ENCODE measurements at regions not wholly inside any gene's neighbourhood (a gene's known extent, or its start where the extent isn't known, plus 50 kb on each side); places are given as distances from the start of the nearest gene placed in this dataset.

DNA sequence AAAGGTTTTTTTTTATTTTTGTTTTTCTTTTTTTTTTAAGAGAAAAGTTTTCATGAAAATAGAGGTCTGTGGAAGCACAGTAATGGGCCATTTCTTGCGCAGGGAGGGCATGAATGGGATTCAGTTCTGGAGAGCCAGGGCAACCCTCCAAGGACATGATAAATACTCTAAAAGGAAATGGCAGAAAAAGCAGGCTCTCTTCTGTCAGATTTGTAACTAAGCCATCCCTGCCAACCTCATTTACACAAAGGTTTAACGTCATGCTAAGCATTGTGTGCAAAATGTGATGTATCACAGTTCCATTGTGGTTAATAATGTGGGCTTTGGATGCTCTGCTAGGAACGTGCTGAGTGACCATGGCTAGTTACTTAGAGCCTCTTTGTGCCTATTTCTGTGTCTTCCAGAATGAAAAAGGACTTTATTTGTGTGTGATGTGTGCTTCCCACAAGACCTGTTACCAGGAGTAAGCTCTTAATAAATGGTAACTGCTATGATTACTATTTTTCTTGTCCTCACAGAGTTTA, 1095.9 kb upstream of the SORCS1 start:
- H3K36me3 ChIP-seq (ENCODE audit: insufficient read depth), result no peaks in the 10 kb centered on the region
- H2AFZ ChIP-seq, result no peak overlapping the region
- ATAC-seq (no peak), DNase-seq (ENCODE audit: low spot score) (no peak)
- no peaks in the 10 kb centered on the region for H3K27me3 Mint-ChIP-seq (ENCODE audit: insufficient read depth, low read depth, poor library complexity)
- H3K27me3 ChIP-seq (ENCODE audit: insufficient read depth), result no peaks in the 10 kb centered on the region
- H3K4me1 ChIP-seq (ENCODE audit: insufficient read depth), result no peaks in the 10 kb centered on the region
- no peaks in the 10 kb centered on the region for H3K36me3 Mint-ChIP-seq (ENCODE audit: low read depth)
- TF ChIP-seq ZNF114 (CRISPR knock-in tag; IDR thresholded peaks at IDR 0.05) (no peak), EZH2 (IDR thresholded peaks at IDR 0.05; ENCODE audit: low read depth, unreplicated experiment) (no peak), NANOG (IDR thresholded peaks at IDR 0.05; ENCODE audit: borderline replicate concordance) (no peak), JUNB (IDR thresholded peaks at IDR 0.05; ENCODE audit: unreplicated experiment) (no peak), EZH2phosphoT487 (IDR thresholded peaks at IDR 0.05; ENCODE audit: unreplicated experiment) (no peak), CREB1 (CRISPR knock-in tag; IDR thresholded peaks at IDR 0.05; ENCODE audit: low read depth) (no peak), ZNF331 (CRISPR knock-in tag; IDR thresholded peaks at IDR 0.05; ENCODE audit: low read depth) (no peak), POLR2AphosphoS5 (IDR thresholded peaks at IDR 0.05; ENCODE audit: low read depth) (no peak), STAT1 (IDR thresholded peaks at IDR 0.05; ENCODE audit: unreplicated experiment) (no peak)
- TF ChIP-seq, protein P1, sequence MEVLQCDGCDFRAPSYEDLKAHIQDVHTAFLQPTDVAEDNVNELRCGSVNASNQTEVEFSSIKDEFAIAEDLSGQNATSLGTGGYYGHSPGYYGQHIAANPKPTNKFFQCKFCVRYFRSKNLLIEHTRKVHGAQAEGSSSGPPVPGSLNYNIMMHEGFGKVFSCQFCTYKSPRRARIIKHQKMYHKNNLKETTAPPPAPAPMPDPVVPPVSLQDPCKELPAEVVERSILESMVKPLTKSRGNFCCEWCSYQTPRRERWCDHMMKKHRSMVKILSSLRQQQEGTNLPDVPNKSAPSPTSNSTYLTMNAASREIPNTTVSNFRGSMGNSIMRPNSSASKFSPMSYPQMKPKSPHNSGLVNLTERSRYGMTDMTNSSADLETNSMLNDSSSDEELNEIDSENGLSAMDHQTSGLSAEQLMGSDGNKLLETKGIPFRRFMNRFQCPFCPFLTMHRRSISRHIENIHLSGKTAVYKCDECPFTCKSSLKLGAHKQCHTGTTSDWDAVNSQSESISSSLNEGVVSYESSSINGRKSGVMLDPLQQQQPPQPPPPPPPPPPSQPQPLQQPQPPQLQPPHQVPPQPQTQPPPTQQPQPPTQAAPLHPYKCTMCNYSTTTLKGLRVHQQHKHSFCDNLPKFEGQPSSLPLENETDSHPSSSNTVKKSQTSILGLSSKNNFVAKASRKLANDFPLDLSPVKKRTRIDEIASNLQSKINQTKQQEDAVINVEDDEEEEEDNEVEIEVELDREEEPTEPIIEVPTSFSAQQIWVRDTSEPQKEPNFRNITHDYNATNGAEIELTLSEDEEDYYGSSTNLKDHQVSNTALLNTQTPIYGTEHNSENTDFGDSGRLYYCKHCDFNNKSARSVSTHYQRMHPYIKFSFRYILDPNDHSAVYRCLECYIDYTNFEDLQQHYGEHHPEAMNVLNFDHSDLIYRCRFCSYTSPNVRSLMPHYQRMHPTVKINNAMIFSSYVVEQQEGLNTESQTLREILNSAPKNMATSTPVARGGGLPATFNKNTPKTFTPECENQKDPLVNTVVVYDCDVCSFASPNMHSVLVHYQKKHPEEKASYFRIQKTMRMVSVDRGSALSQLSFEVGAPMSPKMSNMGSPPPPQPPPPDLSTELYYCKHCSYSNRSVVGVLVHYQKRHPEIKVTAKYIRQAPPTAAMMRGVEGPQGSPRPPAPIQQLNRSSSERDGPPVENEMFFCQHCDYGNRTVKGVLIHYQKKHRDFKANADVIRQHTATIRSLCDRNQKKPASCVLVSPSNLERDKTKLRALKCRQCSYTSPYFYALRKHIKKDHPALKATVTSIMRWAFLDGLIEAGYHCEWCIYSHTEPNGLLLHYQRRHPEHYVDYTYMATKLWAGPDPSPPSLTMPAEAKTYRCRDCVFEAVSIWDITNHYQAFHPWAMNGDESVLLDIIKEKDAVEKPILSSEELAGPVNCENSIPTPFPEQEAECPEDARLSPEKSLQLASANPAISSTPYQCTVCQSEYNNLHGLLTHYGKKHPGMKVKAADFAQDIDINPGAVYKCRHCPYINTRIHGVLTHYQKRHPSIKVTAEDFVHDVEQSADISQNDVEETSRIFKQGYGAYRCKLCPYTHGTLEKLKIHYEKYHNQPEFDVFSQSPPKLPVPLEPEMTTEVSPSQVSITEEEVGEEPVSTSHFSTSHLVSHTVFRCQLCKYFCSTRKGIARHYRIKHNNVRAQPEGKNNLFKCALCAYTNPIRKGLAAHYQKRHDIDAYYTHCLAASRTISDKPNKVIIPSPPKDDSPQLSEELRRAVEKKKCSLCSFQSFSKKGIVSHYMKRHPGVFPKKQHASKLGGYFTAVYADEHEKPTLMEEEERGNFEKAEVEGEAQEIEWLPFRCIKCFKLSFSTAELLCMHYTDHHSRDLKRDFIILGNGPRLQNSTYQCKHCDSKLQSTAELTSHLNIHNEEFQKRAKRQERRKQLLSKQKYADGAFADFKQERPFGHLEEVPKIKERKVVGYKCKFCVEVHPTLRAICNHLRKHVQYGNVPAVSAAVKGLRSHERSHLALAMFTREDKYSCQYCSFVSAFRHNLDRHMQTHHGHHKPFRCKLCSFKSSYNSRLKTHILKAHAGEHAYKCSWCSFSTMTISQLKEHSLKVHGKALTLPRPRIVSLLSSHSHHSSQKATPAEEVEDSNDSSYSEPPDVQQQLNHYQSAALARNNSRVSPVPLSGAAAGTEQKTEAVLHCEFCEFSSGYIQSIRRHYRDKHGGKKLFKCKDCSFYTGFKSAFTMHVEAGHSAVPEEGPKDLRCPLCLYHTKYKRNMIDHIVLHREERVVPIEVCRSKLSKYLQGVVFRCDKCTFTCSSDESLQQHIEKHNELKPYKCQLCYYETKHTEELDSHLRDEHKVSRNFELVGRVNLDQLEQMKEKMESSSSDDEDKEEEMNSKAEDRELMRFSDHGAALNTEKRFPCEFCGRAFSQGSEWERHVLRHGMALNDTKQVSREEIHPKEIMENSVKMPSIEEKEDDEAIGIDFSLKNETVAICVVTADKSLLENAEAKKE (CRISPR knock-in tag; IDR thresholded peaks at IDR 0.05), result no peak
- TF ChIP-seq, protein P2, sequence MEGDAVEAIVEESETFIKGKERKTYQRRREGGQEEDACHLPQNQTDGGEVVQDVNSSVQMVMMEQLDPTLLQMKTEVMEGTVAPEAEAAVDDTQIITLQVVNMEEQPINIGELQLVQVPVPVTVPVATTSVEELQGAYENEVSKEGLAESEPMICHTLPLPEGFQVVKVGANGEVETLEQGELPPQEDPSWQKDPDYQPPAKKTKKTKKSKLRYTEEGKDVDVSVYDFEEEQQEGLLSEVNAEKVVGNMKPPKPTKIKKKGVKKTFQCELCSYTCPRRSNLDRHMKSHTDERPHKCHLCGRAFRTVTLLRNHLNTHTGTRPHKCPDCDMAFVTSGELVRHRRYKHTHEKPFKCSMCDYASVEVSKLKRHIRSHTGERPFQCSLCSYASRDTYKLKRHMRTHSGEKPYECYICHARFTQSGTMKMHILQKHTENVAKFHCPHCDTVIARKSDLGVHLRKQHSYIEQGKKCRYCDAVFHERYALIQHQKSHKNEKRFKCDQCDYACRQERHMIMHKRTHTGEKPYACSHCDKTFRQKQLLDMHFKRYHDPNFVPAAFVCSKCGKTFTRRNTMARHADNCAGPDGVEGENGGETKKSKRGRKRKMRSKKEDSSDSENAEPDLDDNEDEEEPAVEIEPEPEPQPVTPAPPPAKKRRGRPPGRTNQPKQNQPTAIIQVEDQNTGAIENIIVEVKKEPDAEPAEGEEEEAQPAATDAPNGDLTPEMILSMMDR (conservative IDR thresholded peaks at IDR 0.05; ENCODE audit: low read depth in 2 of 2), result no peak
- TF ChIP-seq, protein P3, sequence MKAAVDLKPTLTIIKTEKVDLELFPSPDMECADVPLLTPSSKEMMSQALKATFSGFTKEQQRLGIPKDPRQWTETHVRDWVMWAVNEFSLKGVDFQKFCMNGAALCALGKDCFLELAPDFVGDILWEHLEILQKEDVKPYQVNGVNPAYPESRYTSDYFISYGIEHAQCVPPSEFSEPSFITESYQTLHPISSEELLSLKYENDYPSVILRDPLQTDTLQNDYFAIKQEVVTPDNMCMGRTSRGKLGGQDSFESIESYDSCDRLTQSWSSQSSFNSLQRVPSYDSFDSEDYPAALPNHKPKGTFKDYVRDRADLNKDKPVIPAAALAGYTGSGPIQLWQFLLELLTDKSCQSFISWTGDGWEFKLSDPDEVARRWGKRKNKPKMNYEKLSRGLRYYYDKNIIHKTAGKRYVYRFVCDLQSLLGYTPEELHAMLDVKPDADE (IDR thresholded peaks at IDR 0.05), result no peak
- TF ChIP-seq, protein P4, sequence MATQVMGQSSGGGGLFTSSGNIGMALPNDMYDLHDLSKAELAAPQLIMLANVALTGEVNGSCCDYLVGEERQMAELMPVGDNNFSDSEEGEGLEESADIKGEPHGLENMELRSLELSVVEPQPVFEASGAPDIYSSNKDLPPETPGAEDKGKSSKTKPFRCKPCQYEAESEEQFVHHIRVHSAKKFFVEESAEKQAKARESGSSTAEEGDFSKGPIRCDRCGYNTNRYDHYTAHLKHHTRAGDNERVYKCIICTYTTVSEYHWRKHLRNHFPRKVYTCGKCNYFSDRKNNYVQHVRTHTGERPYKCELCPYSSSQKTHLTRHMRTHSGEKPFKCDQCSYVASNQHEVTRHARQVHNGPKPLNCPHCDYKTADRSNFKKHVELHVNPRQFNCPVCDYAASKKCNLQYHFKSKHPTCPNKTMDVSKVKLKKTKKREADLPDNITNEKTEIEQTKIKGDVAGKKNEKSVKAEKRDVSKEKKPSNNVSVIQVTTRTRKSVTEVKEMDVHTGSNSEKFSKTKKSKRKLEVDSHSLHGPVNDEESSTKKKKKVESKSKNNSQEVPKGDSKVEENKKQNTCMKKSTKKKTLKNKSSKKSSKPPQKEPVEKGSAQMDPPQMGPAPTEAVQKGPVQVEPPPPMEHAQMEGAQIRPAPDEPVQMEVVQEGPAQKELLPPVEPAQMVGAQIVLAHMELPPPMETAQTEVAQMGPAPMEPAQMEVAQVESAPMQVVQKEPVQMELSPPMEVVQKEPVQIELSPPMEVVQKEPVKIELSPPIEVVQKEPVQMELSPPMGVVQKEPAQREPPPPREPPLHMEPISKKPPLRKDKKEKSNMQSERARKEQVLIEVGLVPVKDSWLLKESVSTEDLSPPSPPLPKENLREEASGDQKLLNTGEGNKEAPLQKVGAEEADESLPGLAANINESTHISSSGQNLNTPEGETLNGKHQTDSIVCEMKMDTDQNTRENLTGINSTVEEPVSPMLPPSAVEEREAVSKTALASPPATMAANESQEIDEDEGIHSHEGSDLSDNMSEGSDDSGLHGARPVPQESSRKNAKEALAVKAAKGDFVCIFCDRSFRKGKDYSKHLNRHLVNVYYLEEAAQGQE (IDR thresholded peaks at IDR 0.05; ENCODE audit: unreplicated experiment), result no peak
- no peaks in the 10 kb centered on the region for H3K4me1 Mint-ChIP-seq
- no peak overlapping the region for H3K4me3 Mint-ChIP-seq
- peaks cover 7% of the 10 kb centered on the region; the same call in 1 of the 2 replicates for H3K9me2 ChIP-seq (ENCODE audit: insufficient read depth)
- H3K79me2 ChIP-seq (replicated peaks; ENCODE audit: insufficient read depth), result no peaks in the 10 kb centered on the region
- no peaks in the 10 kb centered on the region for H4K20me1 ChIP-seq (replicated peaks; ENCODE audit: insufficient read depth)
- no peak overlapping the region for H3K4me2 ChIP-seq
- H3K27ac ChIP-seq (ENCODE audit: low read depth), result no peak overlapping the region
- no peaks in the 10 kb centered on the region for H3K9me3 Mint-ChIP-seq
- H3K27ac Mint-ChIP-seq, result no peak overlapping the region
- H3K4me3 ChIP-seq, result no peak overlapping the region
- no peaks in the 10 kb centered on the region for H3F3A ChIP-seq (replicated peaks; ENCODE audit: low read depth)

All from GM23338 (cell line).